Stomach (tissue), 8 donors: ENCODE measurements at regions not wholly inside any gene's neighbourhood (a gene's known extent, or its start where the extent isn't known, plus 50 kb on each side); places are given as distances from the start of the nearest gene placed in this dataset.

ENCODE experiments used
- DNase-seq, 2 donors: peaks; one replicate each; pipeline versions ENCODE4 v3.0.0 to v3.0.0-alpha.2; 2013 to 2019
- H3K27ac ChIP-seq, 5 donors: fragments of 200-600 bp in 4 of 5; sonication (generic) in 4 of 5; one replicate each; pipeline ENCODE4 v1.5.1; 2013 to 2019; ENCODE audit warnings: mild to moderate bottlenecking in 1 of 5, moderate library complexity in 1 of 5
- H3K27me3 ChIP-seq, 3 donors: fragments of 200-600 bp; sonication (generic); one replicate each; pipeline ENCODE4 v1.5.1; 2017 to 2019; ENCODE audit warnings: mixed run types in 1 of 3
- H3K36me3 ChIP-seq, 4 donors: fragments of 200-600 bp; sonication (generic); 1 replicate in 3 of 4; 2 replicates in 1 of 4; pipeline ENCODE4 v1.5.1; 2016 to 2019
- H3K4me1 ChIP-seq, 4 donors: fragments of 200-600 bp; sonication (generic); one replicate each; pipeline ENCODE4 v1.5.1; 2016 to 2019
- H3K4me3 ChIP-seq, 4 donors: fragments of 200-600 bp; sonication (generic) in 3 of 4; one replicate each; pipeline ENCODE4 v1.5.1; 2016 to 2019; ENCODE audit warnings: mild to moderate bottlenecking in 1 of 4
- H3K9me3 ChIP-seq, 4 donors: fragments of 200-600 bp; sonication (generic); one replicate each; pipeline ENCODE4 v1.5.1; 2016 to 2019
- EP300 ChIP-seq: sonication (generic); formaldehyde crosslinking; IDR thresholded peaks from one replicate; pipeline ENCODE4 v1.6.1; 2017; ENCODE audit warnings: antibody characterized with exemption
- POLR2A ChIP-seq, 4 donors: fragments of 450-650 bp; IDR thresholded peaks; one replicate each; pipeline ENCODE4 v1.6.1; 2016; ENCODE audit warnings: antibody characterized with exemption in 4 of 4, control low read depth in 2 of 4, mild to moderate bottlenecking in 1 of 4, moderate library complexity in 1 of 4
- POLR2AphosphoS5 ChIP-seq, 3 donors: sonication (generic); formaldehyde crosslinking; IDR thresholded peaks; one replicate each; pipeline ENCODE4 v1.6.1; 2016; ENCODE audit warnings: antibody characterized with exemption in 3 of 3
- WGBS, 5 donors: extraction: QIAGEN DNeasy Blood & Tissue Kit in 3 of 5; methylation state at CpG; one replicate each; pipeline versions ENCODE4 v1.1.5 to v1.1.7; 2013 to 2018; 5-methylcytosine and 5-hydroxymethylcytosine counted together
- intact Hi-C: fragments of 100-400 bp; cut with DNase I; formaldehyde crosslinking; loops from one replicate; pipeline ENCODE4 v1.15.1; 2023; ENCODE audit warnings: low total_unique reads
- TF ChIP-seq, protein P1 (sequence below), 7 experiments: fragments of 450-650 bp in 4 of 7; fragments of 200-600 bp in 3 of 7; sonication (generic) in 3 of 7; IDR thresholded peaks; one replicate each; pipeline ENCODE4 v1.5.1; 2016 to 2019; ENCODE audit warnings: antibody characterized with exemption in 7 of 7, control low read depth in 2 of 7, mild to moderate bottlenecking in 1 of 7
- donor health status: healthy with polysubstance abuse.
- donor health status: Bipolar disorder and iron deficiency.
- donor health status: healthy.

DNA sequence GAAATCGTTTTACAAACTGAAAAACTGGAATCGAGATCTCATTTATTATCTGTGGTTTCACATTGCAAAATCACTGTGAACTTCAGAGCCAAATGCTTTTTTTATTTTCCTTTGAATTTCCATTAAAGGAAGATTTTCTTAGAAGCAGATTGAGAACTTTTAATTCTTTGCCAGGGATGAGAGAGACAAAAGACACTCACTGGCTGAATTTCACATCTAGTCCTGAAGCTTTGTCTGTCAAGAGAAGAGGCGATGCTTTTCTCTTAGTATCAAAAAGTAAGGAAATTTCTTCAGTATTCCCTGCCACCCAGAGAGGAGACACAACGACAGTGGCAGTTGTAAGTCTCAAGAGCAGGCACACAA is 141.8 kb downstream of the TMEM200A start:
- Histone ChIP-seq H3K4me3 (no peak overlapping the region), H3K27me3 (no peaks in the 10 kb centered on the region), H3K27ac (no peak overlapping the region), H3K4me1 (no peaks in the 10 kb centered on the region), H3K9me3 (no peaks in the 10 kb centered on the region), H3K36me3 (no peaks in the 10 kb centered on the region)
- TF ChIP-seq POLR2AphosphoS5 (IDR thresholded peaks at IDR 0.05) (no peak), EP300 (no peak), POLR2A (IDR thresholded peaks at IDR 0.05) (no peak)
- TF ChIP-seq, protein P1, sequence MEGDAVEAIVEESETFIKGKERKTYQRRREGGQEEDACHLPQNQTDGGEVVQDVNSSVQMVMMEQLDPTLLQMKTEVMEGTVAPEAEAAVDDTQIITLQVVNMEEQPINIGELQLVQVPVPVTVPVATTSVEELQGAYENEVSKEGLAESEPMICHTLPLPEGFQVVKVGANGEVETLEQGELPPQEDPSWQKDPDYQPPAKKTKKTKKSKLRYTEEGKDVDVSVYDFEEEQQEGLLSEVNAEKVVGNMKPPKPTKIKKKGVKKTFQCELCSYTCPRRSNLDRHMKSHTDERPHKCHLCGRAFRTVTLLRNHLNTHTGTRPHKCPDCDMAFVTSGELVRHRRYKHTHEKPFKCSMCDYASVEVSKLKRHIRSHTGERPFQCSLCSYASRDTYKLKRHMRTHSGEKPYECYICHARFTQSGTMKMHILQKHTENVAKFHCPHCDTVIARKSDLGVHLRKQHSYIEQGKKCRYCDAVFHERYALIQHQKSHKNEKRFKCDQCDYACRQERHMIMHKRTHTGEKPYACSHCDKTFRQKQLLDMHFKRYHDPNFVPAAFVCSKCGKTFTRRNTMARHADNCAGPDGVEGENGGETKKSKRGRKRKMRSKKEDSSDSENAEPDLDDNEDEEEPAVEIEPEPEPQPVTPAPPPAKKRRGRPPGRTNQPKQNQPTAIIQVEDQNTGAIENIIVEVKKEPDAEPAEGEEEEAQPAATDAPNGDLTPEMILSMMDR (IDR thresholded peaks at IDR 0.05) = no peak
- 58 to 77% (median 69%) methylated on average over 4 of the region's 4 CpGs for WGBS, 5 donors
- intact Hi-C loops = no loop called here
- no peak for DNase-seq

DNA sequence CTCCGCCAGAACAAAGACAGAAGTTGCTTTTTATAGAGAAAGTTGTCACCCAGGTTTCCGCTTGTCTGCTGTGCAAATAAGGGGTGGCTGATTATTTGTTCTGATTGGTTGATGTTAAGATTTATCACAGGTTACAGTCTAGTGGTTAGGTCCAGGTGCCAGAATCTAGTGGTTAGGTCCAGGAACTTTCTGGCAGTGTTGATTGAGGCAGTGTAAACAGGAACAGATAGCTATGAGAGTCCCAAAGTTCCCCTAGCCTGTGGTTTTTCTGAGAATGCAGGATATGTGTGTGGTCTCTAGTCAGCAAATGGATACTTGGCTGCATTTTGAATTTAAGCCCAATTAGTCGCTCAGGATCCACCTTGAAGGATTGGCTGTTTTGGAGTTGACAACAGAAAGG is 148.0 kb downstream of the TMEM200A start:
- intact Hi-C loops = no loop called here
- no peak overlapping the region for H3K27ac ChIP-seq

GRCh38 chr6:130514712-130515111 is 148.9 kb downstream of the TMEM200A start:
- H3K9me3 ChIP-seq = no peaks in the 10 kb centered on the region

More for the DNA sequence above, 148.0 kb downstream of the TMEM200A start:
- Histone ChIP-seq H3K4me3 (no peak overlapping the region), H3K36me3 (no peaks in the 10 kb centered on the region), H3K4me1 (no peaks in the 10 kb centered on the region), H3K9me3 (no peaks in the 10 kb centered on the region), H3K27me3 (no peaks in the 10 kb centered on the region)
- TF ChIP-seq EP300 = no peak
- TF ChIP-seq, protein P1 (IDR thresholded peaks at IDR 0.05) = no peak
- TF ChIP-seq POLR2A (IDR thresholded peaks at IDR 0.05) = no peak
- no peak for TF ChIP-seq POLR2AphosphoS5 (IDR thresholded peaks at IDR 0.05)
- whole genome bisulfite sequencing, 5 donors = 11 to 39% (median 28%) methylated on average over 3 of the region's 3 CpGs
- DNase-seq = peak in 1 of 2 donors; percentile 69

GRCh38 chr6:130515306-130515705 is 149.5 kb downstream of the TMEM200A start:
- Histone ChIP-seq H3K27me3 (no peaks in the 10 kb centered on the region), H3K27ac (no peak overlapping the region), H3K4me1 (no peaks in the 10 kb centered on the region), H3K36me3 (no peaks in the 10 kb centered on the region), H3K9me3 (no peaks in the 10 kb centered on the region), H3K4me3 (no peak overlapping the region)
- WGBS, 5 donors = 85 to 95% (median 89%) methylated on average over 4 of the region's 4 CpGs
- no peak for DNase-seq
- TF ChIP-seq POLR2A (IDR thresholded peaks at IDR 0.05) (no peak), EP300 (no peak), POLR2AphosphoS5 (IDR thresholded peaks at IDR 0.05) (no peak)
- TF ChIP-seq, protein P1 (IDR thresholded peaks at IDR 0.05) = no peak
- intact Hi-C loops = no loop called here

More at GRCh38 chr6:130514712-130515111, 148.9 kb downstream of the TMEM200A start:
- 69 to 80% (median 76%) methylated on average over 3 of the region's 3 CpGs for WGBS, 5 donors
- no peak overlapping the region for H3K4me3 ChIP-seq
- no peak overlapping the region for H3K27ac ChIP-seq
- no peaks in the 10 kb centered on the region for H3K36me3 ChIP-seq
- H3K4me1 ChIP-seq = no peaks in the 10 kb centered on the region
- no peak for TF ChIP-seq POLR2AphosphoS5 (IDR thresholded peaks at IDR 0.05)
- no peak for TF ChIP-seq EP300
- TF ChIP-seq, protein P1 (IDR thresholded peaks at IDR 0.05) = no peak
- no peak for TF ChIP-seq POLR2A (IDR thresholded peaks at IDR 0.05)
- no peak for DNase-seq
- intact Hi-C loops = no loop called here
- H3K27me3 ChIP-seq = no peaks in the 10 kb centered on the region
